NB4 (cell line): ENCODE measurements at regions not wholly inside any gene's neighbourhood (a gene's known extent, or its start where the extent isn't known, plus 50 kb on each side); places are given as distances from the start of the nearest gene placed in this dataset.

ENCODE experiments used
- DNase-seq: peaks from one replicate; pipeline ENCODE4 v3.0.0; 2010; ENCODE audit warnings: low read depth
- H3K4me3 ChIP-seq: one replicate; pipeline ENCODE4 v1.5.1; 2011; ENCODE audit warnings: mild to moderate bottlenecking, low read depth, low read length, moderate library complexity
- CTCF ChIP-seq: IDR thresholded peaks from one replicate; pipeline ENCODE4 v1.5.1; 2012; ENCODE audit warnings: low read depth, low read length
- MAX ChIP-seq: IDR thresholded peaks from 2 replicates; pipeline ENCODE4 v1.6.1; 2011; ENCODE audit warnings: low read depth, low read length
- MYC ChIP-seq: IDR thresholded peaks from 2 replicates; pipeline ENCODE4 v1.6.1; 2011; ENCODE audit warnings: low read depth, low read length
- POLR2A ChIP-seq: IDR thresholded peaks from 2 replicates; pipeline ENCODE4 v1.6.1; 2011; ENCODE audit warnings: mild to moderate bottlenecking; ENCODE audit not compliant: insufficient read length; ENCODE audit errors: extremely low read depth

GRCh38 chr16:13561291-13562070, 358.5 kb upstream of the ERCC4 start:
- TF ChIP-seq MYC: no peak
- TF ChIP-seq CTCF: no peak
- TF ChIP-seq POLR2A: no peak
- no peak for TF ChIP-seq MAX
- H3K4me3 ChIP-seq: no peak overlapping the region
- no peak for DNase-seq

GRCh38 chr16:13568803-13569202, 351.2 kb upstream of the ERCC4 start:
- TF ChIP-seq MAX (no peak), CTCF (no peak), POLR2A (no peak), MYC (no peak)
- no peak overlapping the region for H3K4me3 ChIP-seq
- DNase-seq: no peak

DNA sequence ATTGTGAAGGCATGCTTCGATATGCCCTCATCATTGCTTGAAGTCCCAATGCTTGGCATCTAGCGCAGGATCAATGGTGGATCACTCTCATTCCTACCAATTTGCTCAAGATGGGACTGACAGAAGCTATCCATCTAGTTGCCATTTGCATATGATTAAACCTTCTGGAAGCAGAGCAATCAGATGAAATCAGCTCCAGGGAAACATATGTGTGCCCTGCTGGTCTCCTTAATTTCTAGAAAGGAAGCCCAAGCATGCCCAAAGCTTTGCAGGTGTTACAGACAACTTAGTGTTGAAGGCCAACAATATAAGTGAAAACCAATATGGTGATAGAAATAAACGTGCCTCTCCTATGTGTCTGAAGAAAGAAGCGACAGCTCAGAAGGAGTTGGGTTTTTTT, 350.0 kb upstream of the ERCC4 start:
- no peak overlapping the region for H3K4me3 ChIP-seq
- no peak for DNase-seq
- TF ChIP-seq CTCF (no peak), POLR2A (no peak), MYC (no peak), MAX (no peak)

- TF ChIP-seq MYC: no peak
- no peak for TF ChIP-seq POLR2A
- no peak for TF ChIP-seq MAX
- no peak for DNase-seq
Observed at GRCh38 chr16:13571036-13571435, 348.9 kb upstream of the ERCC4 start.

DNA sequence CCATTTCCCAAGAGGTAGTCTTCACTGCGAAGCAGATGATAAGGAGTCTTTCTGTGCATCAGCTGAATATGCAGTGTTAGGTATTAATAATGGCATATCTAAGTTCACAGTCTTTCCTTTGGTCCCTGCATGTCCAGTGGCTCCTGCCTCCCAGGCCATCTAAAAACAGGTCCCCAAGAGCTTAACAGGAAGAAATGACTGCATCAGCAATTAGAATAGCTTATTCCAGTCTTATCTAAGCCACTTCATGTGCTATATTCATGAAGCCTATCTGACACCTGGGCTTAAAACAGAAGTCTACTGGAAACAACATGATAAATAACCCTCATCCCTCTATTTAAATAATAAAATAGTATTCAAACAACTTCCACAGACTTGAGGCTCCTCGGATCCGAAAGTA, 346.1 kb upstream of the ERCC4 start:
- TF ChIP-seq CTCF (no peak), MYC (no peak), POLR2A (no peak), MAX (no peak)
- no peak overlapping the region for H3K4me3 ChIP-seq
- no peak for DNase-seq

More at GRCh38 chr16:13571036-13571435, 348.9 kb upstream of the ERCC4 start:
- no peak overlapping the region for H3K4me3 ChIP-seq

- no peak for DNase-seq
- no peak overlapping the region for H3K4me3 ChIP-seq
- no peak for TF ChIP-seq MAX
- TF ChIP-seq POLR2A: no peak
- TF ChIP-seq CTCF: no peak
- TF ChIP-seq MYC: no peak
Observed at GRCh38 chr16:13586051-13586450, 333.9 kb upstream of the ERCC4 start.
